IPS-18a (cell line): ENCODE measurements at regions not wholly inside any gene's neighbourhood (a gene's known extent, or its start where the extent isn't known, plus 50 kb on each side); places are given as distances from the start of the nearest gene placed in this dataset.

ENCODE experiments used
- H3K27ac ChIP-seq: one replicate; pipeline ENCODE4 v1.5.1; 2013; ENCODE audit warnings: low read length
- H3K27me3 ChIP-seq: one replicate; pipeline ENCODE4 v1.6.1; 2013; ENCODE audit warnings: mild to moderate bottlenecking, low read length; ENCODE audit not compliant: control insufficient read depth, insufficient read depth
- H3K36me3 ChIP-seq: one replicate; pipeline ENCODE4 v1.6.1; 2013; ENCODE audit warnings: low read depth, low read length; ENCODE audit not compliant: control insufficient read depth
- H3K4me1 ChIP-seq: one replicate; pipeline ENCODE4 v1.6.1; 2013; ENCODE audit warnings: low read depth, low read length; ENCODE audit not compliant: control insufficient read depth
- H3K4me3 ChIP-seq: one replicate; pipeline ENCODE4 v1.5.1; 2013; ENCODE audit warnings: low read length
- H3K9ac ChIP-seq: one replicate; pipeline ENCODE4 v1.6.1; 2013; ENCODE audit warnings: mild to moderate bottlenecking, low read length, moderate library complexity
- H3K9me3 ChIP-seq: one replicate; pipeline ENCODE4 v1.6.1; 2013; ENCODE audit warnings: low read depth, low read length; ENCODE audit not compliant: control insufficient read depth

- H3K27me3 ChIP-seq = no peaks in the 10 kb centered on the region
- no peak overlapping the region for H3K9ac ChIP-seq
- no peak overlapping the region for H3K4me3 ChIP-seq
- H3K4me1 ChIP-seq = no peaks in the 10 kb centered on the region
- H3K9me3 ChIP-seq = no peaks in the 10 kb centered on the region
- no peak overlapping the region for H3K27ac ChIP-seq
- H3K36me3 ChIP-seq = no peaks in the 10 kb centered on the region
These were observed 210.9 kb downstream of the ESM1 start for GRCh38 chr5:54774281-54775170.

GRCh38 chr5:54772684-54773083 lies 212.7 kb downstream of the ESM1 start:
- no peaks in the 10 kb centered on the region for H3K4me1 ChIP-seq
- H3K9me3 ChIP-seq = no peaks in the 10 kb centered on the region
- no peak overlapping the region for H3K9ac ChIP-seq
- H3K27me3 ChIP-seq = no peaks in the 10 kb centered on the region
- H3K36me3 ChIP-seq = no peaks in the 10 kb centered on the region
- no peak overlapping the region for H3K27ac ChIP-seq
- no peak overlapping the region for H3K4me3 ChIP-seq

GRCh38 chr5:54772231-54772630 lies 213.2 kb downstream of the ESM1 start:
- Histone ChIP-seq H3K4me1 (no peaks in the 10 kb centered on the region), H3K27ac (no peak overlapping the region), H3K27me3 (no peaks in the 10 kb centered on the region), H3K9me3 (no peaks in the 10 kb centered on the region), H3K36me3 (no peaks in the 10 kb centered on the region), H3K4me3 (no peak overlapping the region), H3K9ac (no peak overlapping the region)

GRCh38 chr5:54769746-54770145 lies 215.6 kb downstream of the ESM1 start:
- Histone ChIP-seq H3K4me3 (no peak overlapping the region), H3K4me1 (no peaks in the 10 kb centered on the region), H3K27me3 (no peaks in the 10 kb centered on the region)

GRCh38 chr5:54769072-54769471 lies 216.3 kb downstream of the ESM1 start:
- Histone ChIP-seq H3K36me3 (no peaks in the 10 kb centered on the region), H3K27ac (no peak overlapping the region), H3K4me1 (no peaks in the 10 kb centered on the region), H3K4me3 (no peak overlapping the region), H3K27me3 (no peaks in the 10 kb centered on the region), H3K9ac (no peak overlapping the region), H3K9me3 (no peaks in the 10 kb centered on the region)

More at GRCh38 chr5:54769746-54770145, 215.6 kb downstream of the ESM1 start:
- H3K9ac ChIP-seq = no peak overlapping the region
- H3K27ac ChIP-seq = no peak overlapping the region
- H3K9me3 ChIP-seq = no peaks in the 10 kb centered on the region
- H3K36me3 ChIP-seq = no peaks in the 10 kb centered on the region

GRCh38 chr5:54766748-54767147 lies 218.6 kb downstream of the ESM1 start:
- Histone ChIP-seq H3K9me3 (no peaks in the 10 kb centered on the region), H3K36me3 (no peaks in the 10 kb centered on the region), H3K27me3 (no peaks in the 10 kb centered on the region), H3K27ac (no peak overlapping the region), H3K4me3 (no peak overlapping the region), H3K9ac (no peak overlapping the region), H3K4me1 (no peaks in the 10 kb centered on the region)

GRCh38 chr5:54765165-54766028 lies 220.0 kb downstream of the ESM1 start:
- no peak overlapping the region for H3K4me3 ChIP-seq
- H3K4me1 ChIP-seq = no peaks in the 10 kb centered on the region
- H3K9me3 ChIP-seq = no peaks in the 10 kb centered on the region
- no peaks in the 10 kb centered on the region for H3K36me3 ChIP-seq
- H3K27me3 ChIP-seq = no peaks in the 10 kb centered on the region
- H3K27ac ChIP-seq = no peak overlapping the region
- H3K9ac ChIP-seq = no peak overlapping the region

- Histone ChIP-seq H3K4me3 (no peak overlapping the region), H3K9me3 (no peaks in the 10 kb centered on the region), H3K27me3 (no peaks in the 10 kb centered on the region)
These were observed 221.0 kb downstream of the ESM1 start for GRCh38 chr5:54764102-54765090.

GRCh38 chr5:54761213-54761701 lies 224.1 kb downstream of the ESM1 start:
- Histone ChIP-seq H3K9ac (no peak overlapping the region), H3K27me3 (no peaks in the 10 kb centered on the region), H3K4me3 (no peak overlapping the region), H3K9me3 (no peaks in the 10 kb centered on the region), H3K36me3 (no peaks in the 10 kb centered on the region), H3K27ac (no peak overlapping the region), H3K4me1 (no peaks in the 10 kb centered on the region)

More at GRCh38 chr5:54764102-54765090, 221.0 kb downstream of the ESM1 start:
- Histone ChIP-seq H3K4me1 (no peaks in the 10 kb centered on the region), H3K9ac (no peak overlapping the region), H3K27ac (no peak overlapping the region), H3K36me3 (no peaks in the 10 kb centered on the region)

GRCh38 chr5:54760182-54760935 lies 225.0 kb downstream of the ESM1 start:
- no peak overlapping the region for H3K4me3 ChIP-seq
- H3K9me3 ChIP-seq = no peaks in the 10 kb centered on the region
- H3K9ac ChIP-seq = no peak overlapping the region
- H3K27me3 ChIP-seq = no peaks in the 10 kb centered on the region
- H3K36me3 ChIP-seq = no peaks in the 10 kb centered on the region
- no peak overlapping the region for H3K27ac ChIP-seq
- no peaks in the 10 kb centered on the region for H3K4me1 ChIP-seq
